ENCODE measurements at regions not wholly inside any gene's neighbourhood (a gene's known extent, or its start where the extent isn't known, plus 50 kb on each side); places are given as distances from the start of the nearest gene placed in this dataset.

GRCh38 chr5:130290219-130290618, 386.0 kb downstream of the CHSY3 start:
- no peak overlapping the region for H3K27ac ChIP-seq (ENCODE audit: low read length)
- no peaks in the 10 kb centered on the region for H3K4me1 ChIP-seq (ENCODE audit: control insufficient read depth, insufficient read depth, low read length)
- H3K36me3 ChIP-seq (ENCODE audit: control insufficient read depth in 2 of 2, insufficient read depth in 2 of 2, low read length in 2 of 2): no peaks in the 10 kb centered on the region
- H3K9me3 ChIP-seq (ENCODE audit: control insufficient read depth in 2 of 2, low read length in 2 of 2): no peaks in the 10 kb centered on the region
- no peak overlapping the region for H3K4me3 ChIP-seq (ENCODE audit: low read length in 2 of 2)
- no peak overlapping the region for H3K9ac ChIP-seq (ENCODE audit: low read length in 2 of 2)
- no peaks in the 10 kb centered on the region for H3K27me3 ChIP-seq (ENCODE audit: control insufficient read depth in 1 of 2, insufficient read depth in 2 of 2, low read length in 2 of 2)

- H3K27ac ChIP-seq (ENCODE audit: low read length): no peak overlapping the region
- no peaks in the 10 kb centered on the region for H3K4me1 ChIP-seq (ENCODE audit: control insufficient read depth, insufficient read depth, low read length)
- H3K36me3 ChIP-seq (ENCODE audit: control insufficient read depth in 2 of 2, insufficient read depth in 2 of 2, low read length in 2 of 2): no peaks in the 10 kb centered on the region
- no peaks in the 10 kb centered on the region for H3K9me3 ChIP-seq (ENCODE audit: control insufficient read depth in 2 of 2, low read length in 2 of 2)
- no peak overlapping the region for H3K4me3 ChIP-seq (ENCODE audit: low read length in 2 of 2)
- H3K27me3 ChIP-seq (ENCODE audit: control insufficient read depth in 1 of 2, insufficient read depth in 2 of 2, low read length in 2 of 2): no peaks in the 10 kb centered on the region
- no peak overlapping the region for H3K9ac ChIP-seq (ENCODE audit: low read length in 2 of 2)
These were observed 385.1 kb downstream of the CHSY3 start for GRCh38 chr5:130289132-130290088.

GRCh38 chr5:130287438-130287837, 383.2 kb downstream of the CHSY3 start:
- no peak overlapping the region for H3K9ac ChIP-seq (ENCODE audit: low read length in 2 of 2)
- H3K4me3 ChIP-seq (ENCODE audit: low read length in 2 of 2): no peak overlapping the region
- no peaks in the 10 kb centered on the region for H3K36me3 ChIP-seq (ENCODE audit: control insufficient read depth in 2 of 2, insufficient read depth in 2 of 2, low read length in 2 of 2)
- no peaks in the 10 kb centered on the region for H3K27me3 ChIP-seq (ENCODE audit: control insufficient read depth in 1 of 2, insufficient read depth in 2 of 2, low read length in 2 of 2)
- H3K9me3 ChIP-seq (ENCODE audit: control insufficient read depth in 2 of 2, low read length in 2 of 2): no peaks in the 10 kb centered on the region
- H3K4me1 ChIP-seq (ENCODE audit: control insufficient read depth, insufficient read depth, low read length): no peaks in the 10 kb centered on the region
- H3K27ac ChIP-seq (ENCODE audit: low read length): no peak overlapping the region

GRCh38 chr5:130286971-130287370, 382.7 kb downstream of the CHSY3 start:
- Histone ChIP-seq H3K27me3 (ENCODE audit: control insufficient read depth in 1 of 2, insufficient read depth in 2 of 2, low read length in 2 of 2) (no peaks in the 10 kb centered on the region), H3K9me3 (ENCODE audit: control insufficient read depth in 2 of 2, low read length in 2 of 2) (no peaks in the 10 kb centered on the region), H3K27ac (ENCODE audit: low read length) (no peak overlapping the region), H3K4me1 (ENCODE audit: control insufficient read depth, insufficient read depth, low read length) (no peaks in the 10 kb centered on the region), H3K9ac (ENCODE audit: low read length in 2 of 2) (no peak overlapping the region), H3K36me3 (ENCODE audit: control insufficient read depth in 2 of 2, insufficient read depth in 2 of 2, low read length in 2 of 2) (no peaks in the 10 kb centered on the region), H3K4me3 (ENCODE audit: low read length in 2 of 2) (no peak overlapping the region)

GRCh38 chr5:130282049-130282448, 377.8 kb downstream of the CHSY3 start:
- no peak overlapping the region for H3K27ac ChIP-seq (ENCODE audit: low read length)
- no peaks in the 10 kb centered on the region for H3K36me3 ChIP-seq (ENCODE audit: control insufficient read depth in 2 of 2, insufficient read depth in 2 of 2, low read length in 2 of 2)
- H3K4me3 ChIP-seq (ENCODE audit: low read length in 2 of 2): no peak overlapping the region
- no peaks in the 10 kb centered on the region for H3K4me1 ChIP-seq (ENCODE audit: control insufficient read depth, insufficient read depth, low read length)
- no peaks in the 10 kb centered on the region for H3K9me3 ChIP-seq (ENCODE audit: control insufficient read depth in 2 of 2, low read length in 2 of 2)
- H3K9ac ChIP-seq (ENCODE audit: low read length in 2 of 2): no peak overlapping the region
- no peaks in the 10 kb centered on the region for H3K27me3 ChIP-seq (ENCODE audit: control insufficient read depth in 1 of 2, insufficient read depth in 2 of 2, low read length in 2 of 2)

- Histone ChIP-seq H3K9me3 (ENCODE audit: control insufficient read depth in 2 of 2, low read length in 2 of 2) (no peaks in the 10 kb centered on the region), H3K27me3 (ENCODE audit: control insufficient read depth in 1 of 2, insufficient read depth in 2 of 2, low read length in 2 of 2) (no peaks in the 10 kb centered on the region), H3K4me3 (ENCODE audit: low read length in 2 of 2) (no peak overlapping the region), H3K27ac (ENCODE audit: low read length) (no peak overlapping the region), H3K9ac (ENCODE audit: low read length in 2 of 2) (no peak overlapping the region), H3K36me3 (ENCODE audit: control insufficient read depth in 2 of 2, insufficient read depth in 2 of 2, low read length in 2 of 2) (no peaks in the 10 kb centered on the region), H3K4me1 (ENCODE audit: control insufficient read depth, insufficient read depth, low read length) (no peaks in the 10 kb centered on the region)
These were observed 376.4 kb downstream of the CHSY3 start for GRCh38 chr5:130280528-130281217.

- H3K4me1 ChIP-seq (ENCODE audit: control insufficient read depth, insufficient read depth, low read length): no peaks in the 10 kb centered on the region
- no peaks in the 10 kb centered on the region for H3K9me3 ChIP-seq (ENCODE audit: control insufficient read depth in 2 of 2, low read length in 2 of 2)
- H3K27me3 ChIP-seq (ENCODE audit: control insufficient read depth in 1 of 2, insufficient read depth in 2 of 2, low read length in 2 of 2): no peaks in the 10 kb centered on the region
- no peak overlapping the region for H3K4me3 ChIP-seq (ENCODE audit: low read length in 2 of 2)
- H3K9ac ChIP-seq (ENCODE audit: low read length in 2 of 2): no peak overlapping the region
- no peaks in the 10 kb centered on the region for H3K36me3 ChIP-seq (ENCODE audit: control insufficient read depth in 2 of 2, insufficient read depth in 2 of 2, low read length in 2 of 2)
- no peak overlapping the region for H3K27ac ChIP-seq (ENCODE audit: low read length)
These were observed 375.1 kb downstream of the CHSY3 start for GRCh38 chr5:130279386-130279785.

- H3K27me3 ChIP-seq (ENCODE audit: control insufficient read depth in 1 of 2, insufficient read depth in 2 of 2, low read length in 2 of 2): no peaks in the 10 kb centered on the region
- H3K9me3 ChIP-seq (ENCODE audit: control insufficient read depth in 2 of 2, low read length in 2 of 2): no peaks in the 10 kb centered on the region
- H3K4me1 ChIP-seq (ENCODE audit: control insufficient read depth, insufficient read depth, low read length): no peaks in the 10 kb centered on the region
- no peaks in the 10 kb centered on the region for H3K36me3 ChIP-seq (ENCODE audit: control insufficient read depth in 2 of 2, insufficient read depth in 2 of 2, low read length in 2 of 2)
- H3K27ac ChIP-seq (ENCODE audit: low read length): no peak overlapping the region
- no peak overlapping the region for H3K4me3 ChIP-seq (ENCODE audit: low read length in 2 of 2)
- no peak overlapping the region for H3K9ac ChIP-seq (ENCODE audit: low read length in 2 of 2)
These were observed 373.9 kb downstream of the CHSY3 start for GRCh38 chr5:130278136-130278535.

GRCh38 chr5:130277522-130277921, 373.3 kb downstream of the CHSY3 start:
- no peaks in the 10 kb centered on the region for H3K9me3 ChIP-seq (ENCODE audit: control insufficient read depth in 2 of 2, low read length in 2 of 2)
- no peak overlapping the region for H3K4me3 ChIP-seq (ENCODE audit: low read length in 2 of 2)
- no peaks in the 10 kb centered on the region for H3K27me3 ChIP-seq (ENCODE audit: control insufficient read depth in 1 of 2, insufficient read depth in 2 of 2, low read length in 2 of 2)
- H3K4me1 ChIP-seq (ENCODE audit: control insufficient read depth, insufficient read depth, low read length): no peaks in the 10 kb centered on the region
- no peak overlapping the region for H3K9ac ChIP-seq (ENCODE audit: low read length in 2 of 2)
- no peak overlapping the region for H3K27ac ChIP-seq (ENCODE audit: low read length)
- no peaks in the 10 kb centered on the region for H3K36me3 ChIP-seq (ENCODE audit: control insufficient read depth in 2 of 2, insufficient read depth in 2 of 2, low read length in 2 of 2)

- no peaks in the 10 kb centered on the region for H3K4me1 ChIP-seq (ENCODE audit: control insufficient read depth, insufficient read depth, low read length)
- H3K9ac ChIP-seq (ENCODE audit: low read length in 2 of 2): no peak overlapping the region
- H3K36me3 ChIP-seq (ENCODE audit: control insufficient read depth in 2 of 2, insufficient read depth in 2 of 2, low read length in 2 of 2): no peaks in the 10 kb centered on the region
- no peak overlapping the region for H3K4me3 ChIP-seq (ENCODE audit: low read length in 2 of 2)
- H3K27ac ChIP-seq (ENCODE audit: low read length): no peak overlapping the region
- H3K27me3 ChIP-seq (ENCODE audit: control insufficient read depth in 1 of 2, insufficient read depth in 2 of 2, low read length in 2 of 2): no peaks in the 10 kb centered on the region
- H3K9me3 ChIP-seq (ENCODE audit: control insufficient read depth in 2 of 2, low read length in 2 of 2): no peaks in the 10 kb centered on the region
These were observed 372.7 kb downstream of the CHSY3 start for GRCh38 chr5:130277002-130277401.

- no peaks in the 10 kb centered on the region for H3K36me3 ChIP-seq (ENCODE audit: control insufficient read depth in 2 of 2, insufficient read depth in 2 of 2, low read length in 2 of 2)
- no peak overlapping the region for H3K4me3 ChIP-seq (ENCODE audit: low read length in 2 of 2)
- no peaks in the 10 kb centered on the region for H3K4me1 ChIP-seq (ENCODE audit: control insufficient read depth, insufficient read depth, low read length)
- no peaks in the 10 kb centered on the region for H3K9me3 ChIP-seq (ENCODE audit: control insufficient read depth in 2 of 2, low read length in 2 of 2)
- H3K27me3 ChIP-seq (ENCODE audit: control insufficient read depth in 1 of 2, insufficient read depth in 2 of 2, low read length in 2 of 2): no peaks in the 10 kb centered on the region
- H3K27ac ChIP-seq (ENCODE audit: low read length): no peak overlapping the region
- H3K9ac ChIP-seq (ENCODE audit: low read length in 2 of 2): no peak overlapping the region
These were observed 368.6 kb downstream of the CHSY3 start for GRCh38 chr5:130272837-130273236.

Data from stomach smooth muscle (tissue), 2 donors.